MM.1S (cell line): ENCODE measurements at regions not wholly inside any gene's neighbourhood (a gene's known extent, or its start where the extent isn't known, plus 50 kb on each side); places are given as distances from the start of the nearest gene placed in this dataset.

Experiments
- DNase-seq: peaks from one replicate; pipeline ENCODE4 v3.0.0-alpha.2; 2015
- H2AFZ ChIP-seq: fragments of 300-600 bp; sonication (generic); 2 replicates; pipeline ENCODE4 v1.6.0; 2016; ENCODE audit warnings: antibody characterized with exemption, low read length
- H3F3A ChIP-seq: fragments of 300-600 bp; sonication (generic); 2 replicates; pipeline ENCODE4 v1.6.1; 2016; ENCODE audit warnings: mild to moderate bottlenecking, antibody characterized with exemption, low read length, moderate library complexity, mixed read lengths; ENCODE audit not compliant: insufficient read depth
- H3K27ac ChIP-seq: fragments of 300-600 bp; sonication (generic); 2 replicates; pipeline ENCODE4 v1.5.1; 2016; ENCODE audit warnings: mild to moderate bottlenecking, low read length
- H3K27me3 ChIP-seq: fragments of 300-600 bp; sonication (generic); replicated peaks from 2 replicates; pipeline ENCODE4 v1.6.0; 2016; ENCODE audit warnings: low read length; ENCODE audit not compliant: insufficient read depth
- H3K36me3 ChIP-seq: fragments of 300-600 bp; sonication (generic); replicated peaks from 2 replicates; pipeline ENCODE4 v1.6.1; 2016; ENCODE audit warnings: mild to moderate bottlenecking, low read length, mixed read lengths; ENCODE audit not compliant: insufficient read depth
- H3K4me1 ChIP-seq: fragments of 300-600 bp; sonication (generic); 2 replicates; pipeline ENCODE4 v1.6.1; 2016; ENCODE audit warnings: low read length, mixed read lengths
- H3K4me2 ChIP-seq: fragments of 300-600 bp; sonication (generic); 2 replicates; pipeline ENCODE4 v1.6.0; 2016; ENCODE audit warnings: low read depth, low read length
- H3K4me3 ChIP-seq: fragments of 300-600 bp; sonication (generic); 2 replicates; pipeline ENCODE4 v1.5.1; 2016; ENCODE audit warnings: low read length, mixed read lengths
- H3K79me2 ChIP-seq: fragments of 300-600 bp; sonication (generic); 2 replicates; pipeline ENCODE4 v1.6.1; 2016; ENCODE audit warnings: mixed run types, low read length, mixed read lengths
- H3K9ac ChIP-seq: fragments of 300-600 bp; sonication (generic); 2 replicates; pipeline ENCODE4 v1.6.1; 2016; ENCODE audit warnings: low read length, mixed read lengths
- H3K9me2 ChIP-seq: fragments of 300-600 bp; sonication (generic); replicated peaks from 2 replicates; pipeline ENCODE4 v1.6.1; 2016; ENCODE audit warnings: mild to moderate bottlenecking, low read length, mixed read lengths; ENCODE audit not compliant: insufficient read depth
- H3K9me3 ChIP-seq: fragments of 300-600 bp; sonication (generic); replicated peaks from 2 replicates; pipeline ENCODE4 v1.6.1; 2016; ENCODE audit warnings: mild to moderate bottlenecking, low read length, mixed read lengths; ENCODE audit not compliant: insufficient read depth
- H4K20me1 ChIP-seq: fragments of 300-600 bp; sonication (generic); 2 replicates; pipeline ENCODE4 v1.6.1; 2016; ENCODE audit warnings: mild to moderate bottlenecking, low read length, moderate library complexity, mixed read lengths; ENCODE audit not compliant: insufficient read depth
- EZH2 ChIP-seq: fragments of 300-600 bp; sonication (generic); optimal IDR thresholded peaks from 2 replicates; pipeline ENCODE3; 2017; ENCODE audit warnings: low read depth, mild to moderate bottlenecking, antibody characterized with exemption, low read length, mixed read lengths
- EZH2phosphoT487 ChIP-seq: fragments of 300-600 bp; sonication (generic); IDR thresholded peaks from 2 replicates; pipeline ENCODE4 v1.6.1; 2018; ENCODE audit warnings: antibody characterized with exemption, low read length
- TF ChIP-seq, protein P1 (sequence below): fragments of 300-600 bp; sonication (generic); IDR thresholded peaks from 2 replicates; pipeline ENCODE4 v1.5.1; 2016; ENCODE audit warnings: antibody characterized with exemption, low read length, mixed read lengths

DNA sequence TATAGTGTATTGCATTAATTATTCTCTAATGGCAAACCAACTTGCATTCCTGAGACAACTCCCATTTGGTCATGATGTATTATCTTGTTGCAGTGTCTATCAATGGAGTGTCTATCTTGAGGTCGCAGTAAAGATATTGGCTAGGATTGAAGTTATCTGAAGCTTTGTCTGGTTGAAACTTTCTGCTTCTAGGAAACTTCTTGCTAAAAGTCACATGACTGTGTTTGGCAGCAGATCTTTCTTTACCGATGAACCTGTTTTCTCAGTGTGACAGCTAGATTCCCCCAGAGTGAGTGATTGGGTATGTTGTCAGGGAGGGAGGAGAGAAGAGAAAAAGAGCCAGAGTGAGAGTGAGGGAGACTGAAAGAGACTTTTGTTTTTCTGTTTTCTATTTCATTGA lies 119.6 kb downstream of the QPCT start:
- H3F3A ChIP-seq = no peaks in the 10 kb centered on the region
- no peaks in the 10 kb centered on the region for H3K9me2 ChIP-seq
- no peak overlapping the region for H3K4me3 ChIP-seq
- no peak overlapping the region for H3K4me2 ChIP-seq
- H3K9ac ChIP-seq = no peak overlapping the region
- H3K79me2 ChIP-seq = no peaks in the 10 kb centered on the region
- no peaks in the 10 kb centered on the region for H4K20me1 ChIP-seq
- H3K27me3 ChIP-seq = no peaks in the 10 kb centered on the region
- no peak overlapping the region for H2AFZ ChIP-seq
- no peak overlapping the region for H3K27ac ChIP-seq
- H3K4me1 ChIP-seq = no peaks in the 10 kb centered on the region
- no peaks in the 10 kb centered on the region for H3K36me3 ChIP-seq
- TF ChIP-seq, protein P1, sequence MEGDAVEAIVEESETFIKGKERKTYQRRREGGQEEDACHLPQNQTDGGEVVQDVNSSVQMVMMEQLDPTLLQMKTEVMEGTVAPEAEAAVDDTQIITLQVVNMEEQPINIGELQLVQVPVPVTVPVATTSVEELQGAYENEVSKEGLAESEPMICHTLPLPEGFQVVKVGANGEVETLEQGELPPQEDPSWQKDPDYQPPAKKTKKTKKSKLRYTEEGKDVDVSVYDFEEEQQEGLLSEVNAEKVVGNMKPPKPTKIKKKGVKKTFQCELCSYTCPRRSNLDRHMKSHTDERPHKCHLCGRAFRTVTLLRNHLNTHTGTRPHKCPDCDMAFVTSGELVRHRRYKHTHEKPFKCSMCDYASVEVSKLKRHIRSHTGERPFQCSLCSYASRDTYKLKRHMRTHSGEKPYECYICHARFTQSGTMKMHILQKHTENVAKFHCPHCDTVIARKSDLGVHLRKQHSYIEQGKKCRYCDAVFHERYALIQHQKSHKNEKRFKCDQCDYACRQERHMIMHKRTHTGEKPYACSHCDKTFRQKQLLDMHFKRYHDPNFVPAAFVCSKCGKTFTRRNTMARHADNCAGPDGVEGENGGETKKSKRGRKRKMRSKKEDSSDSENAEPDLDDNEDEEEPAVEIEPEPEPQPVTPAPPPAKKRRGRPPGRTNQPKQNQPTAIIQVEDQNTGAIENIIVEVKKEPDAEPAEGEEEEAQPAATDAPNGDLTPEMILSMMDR = no peak
- no peak for TF ChIP-seq EZH2
- no peak for DNase-seq
- H3K9me3 ChIP-seq = no peaks in the 10 kb centered on the region

DNA sequence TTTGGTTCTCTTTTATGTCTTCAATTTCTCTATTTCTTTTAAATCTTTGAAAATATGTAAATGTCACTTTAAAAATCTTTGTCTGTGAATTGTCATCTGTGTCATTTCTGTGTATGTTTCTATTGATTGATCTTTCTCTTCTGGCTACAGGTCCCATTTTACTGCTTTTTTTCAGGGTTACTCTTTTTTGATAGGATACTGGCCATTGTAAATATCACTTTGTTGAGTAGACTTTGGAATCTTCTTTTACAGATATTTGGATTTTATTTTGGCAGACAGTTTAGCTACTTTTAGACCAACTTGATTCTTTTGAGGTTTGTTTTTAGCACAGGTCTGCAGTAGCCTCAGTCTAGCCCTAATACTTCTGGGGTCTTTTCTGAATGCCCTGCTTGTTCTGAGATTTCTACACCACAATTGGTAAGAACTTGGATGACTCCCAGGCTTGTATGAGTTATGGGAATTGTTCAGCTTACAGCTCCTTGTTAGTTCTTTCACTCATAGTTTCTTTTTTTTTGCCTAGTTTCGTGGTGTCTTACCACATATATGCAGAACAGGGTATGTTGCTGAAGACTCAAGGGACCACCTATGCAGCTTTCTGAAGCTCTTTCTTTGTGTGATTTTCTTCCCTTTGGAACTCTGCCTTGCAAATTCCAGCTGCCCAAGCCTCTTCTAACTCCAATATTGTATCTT lies 122.2 kb downstream of the QPCT start:
- Histone ChIP-seq H3K9me3 (no peaks in the 10 kb centered on the region), H3K27me3 (no peaks in the 10 kb centered on the region), H3F3A (no peaks in the 10 kb centered on the region), H4K20me1 (no peaks in the 10 kb centered on the region), H3K4me1 (no peaks in the 10 kb centered on the region), H3K4me2 (no peak overlapping the region), H2AFZ (no peak overlapping the region), H3K27ac (no peak overlapping the region), H3K79me2 (no peaks in the 10 kb centered on the region), H3K9ac (no peak overlapping the region), H3K36me3 (no peaks in the 10 kb centered on the region), H3K9me2 (no peaks in the 10 kb centered on the region), H3K4me3 (no peak overlapping the region)
- DNase-seq = no peak
- TF ChIP-seq EZH2 = no peak
- TF ChIP-seq EZH2phosphoT487 = no peak
- TF ChIP-seq, protein P1 = no peak

DNA sequence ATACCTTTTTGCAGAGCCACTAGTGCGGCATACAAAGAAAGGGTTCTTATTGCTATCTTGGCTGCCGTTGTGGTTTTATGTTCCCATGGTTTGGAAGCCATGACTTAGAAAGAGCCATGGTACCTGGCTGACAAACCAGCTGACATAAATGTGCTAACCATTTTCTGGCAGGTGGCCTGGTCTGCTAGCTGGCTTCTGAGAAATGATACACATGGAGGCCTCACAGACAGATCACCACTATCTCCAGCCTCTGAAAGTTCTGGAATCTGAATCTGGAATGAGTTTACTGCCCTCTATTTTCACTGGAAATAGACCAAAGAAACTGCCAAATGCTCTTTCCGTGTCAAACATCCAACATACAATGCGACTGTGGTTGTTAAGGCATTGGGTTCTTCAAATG lies 123.7 kb downstream of the QPCT start:
- Histone ChIP-seq H3K4me1 (no peaks in the 10 kb centered on the region), H3K9me3 (no peaks in the 10 kb centered on the region), H3K36me3 (no peaks in the 10 kb centered on the region), H3K4me2 (no peak overlapping the region), H3K79me2 (no peaks in the 10 kb centered on the region), H2AFZ (no peak overlapping the region), H4K20me1 (no peaks in the 10 kb centered on the region), H3F3A (no peaks in the 10 kb centered on the region), H3K4me3 (no peak overlapping the region), H3K9ac (no peak overlapping the region), H3K9me2 (no peaks in the 10 kb centered on the region), H3K27me3 (no peaks in the 10 kb centered on the region), H3K27ac (no peak overlapping the region)
- TF ChIP-seq, protein P1 = no peak
- TF ChIP-seq EZH2 (no peak), EZH2phosphoT487 (no peak)
- DNase-seq = no peak
